HG03439 (cell line): ENCODE measurements at regions not wholly inside any gene's neighbourhood (a gene's known extent, or its start where the extent isn't known, plus 50 kb on each side); places are given as distances from the start of the nearest gene placed in this dataset.
"Not testable (repeated sequence)": the region's sequence is repeated elsewhere in the genome, so short reads cannot be mapped to it uniquely, and the experiment has no call there.

ENCODE experiments used
- ATAC-seq: cut with Tn5 transposase; IDR thresholded peaks from one replicate; pipeline ENCODE4 v1.9.1; 2021; ENCODE audit warnings: mild to moderate bottlenecking, moderate library complexity; ENCODE audit not compliant: unreplicated experiment

DNA sequence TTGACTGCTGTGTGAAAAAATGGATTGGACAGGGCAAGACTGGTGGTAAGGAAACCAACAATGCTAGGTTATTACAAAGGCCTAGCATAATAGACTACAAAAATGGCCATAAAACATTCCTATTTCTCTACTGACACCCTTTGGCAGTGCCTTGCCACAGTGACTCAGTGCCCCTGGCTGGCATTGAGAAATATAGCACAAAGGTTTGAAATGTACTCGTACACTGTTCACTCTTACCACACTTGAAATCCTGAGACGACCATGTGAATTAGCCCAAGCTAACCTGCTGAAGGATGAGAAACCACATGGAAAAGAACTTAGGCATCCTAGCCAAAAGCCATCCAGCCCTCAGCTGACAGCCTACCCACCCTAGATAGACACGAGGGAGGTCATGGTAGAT lies 149.8 kb upstream of the PALMD start:
- no peak for ATAC-seq

GRCh38 chr1:99497690-99498089 lies 148.2 kb upstream of the PALMD start:
- no peak for ATAC-seq

DNA sequence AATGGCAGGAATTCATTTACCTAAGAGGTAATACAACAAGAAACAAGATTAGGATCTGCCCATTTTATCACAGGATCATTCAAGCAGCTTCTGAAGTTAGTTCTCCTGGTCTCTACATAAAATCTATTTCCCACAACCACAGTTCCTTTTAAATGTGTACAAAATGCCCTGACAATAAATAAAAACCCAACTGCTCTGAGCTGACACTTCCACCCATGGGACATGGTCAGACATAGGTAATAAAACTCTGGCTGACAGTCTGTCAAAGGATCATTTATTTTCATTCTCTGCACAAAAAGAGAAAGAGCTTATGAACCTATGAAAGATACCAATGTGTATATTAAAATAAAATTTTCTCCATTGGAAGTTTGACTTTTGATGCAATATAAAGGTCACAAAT lies 145.4 kb upstream of the PALMD start:
- ATAC-seq, result no peak

- ATAC-seq, result no peak
Observed at GRCh38 chr1:99501871-99502270, 144.0 kb upstream of the PALMD start.

DNA sequence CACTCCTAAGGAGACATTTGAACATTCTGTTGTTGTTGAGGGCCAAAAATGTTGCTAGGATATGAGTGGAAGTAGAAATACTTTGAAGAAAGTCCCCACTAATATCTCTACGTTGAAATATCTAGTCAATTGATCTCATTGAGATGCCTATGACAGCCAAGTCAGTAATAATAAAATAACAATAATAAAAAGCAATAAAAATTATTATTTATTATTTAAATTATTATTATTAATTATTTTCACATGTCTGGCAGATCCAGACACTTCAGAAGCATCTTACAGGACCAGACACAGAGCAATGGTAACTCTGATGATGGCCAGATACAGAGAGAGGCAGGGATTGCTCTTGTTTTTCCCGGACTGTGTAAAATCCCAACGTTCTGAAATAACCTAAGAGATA lies 143.5 kb upstream of the PALMD start:
- ATAC-seq, result no peak

- no peak for ATAC-seq
Observed at GRCh38 chr1:99503276-99503747, 142.6 kb upstream of the PALMD start.

DNA sequence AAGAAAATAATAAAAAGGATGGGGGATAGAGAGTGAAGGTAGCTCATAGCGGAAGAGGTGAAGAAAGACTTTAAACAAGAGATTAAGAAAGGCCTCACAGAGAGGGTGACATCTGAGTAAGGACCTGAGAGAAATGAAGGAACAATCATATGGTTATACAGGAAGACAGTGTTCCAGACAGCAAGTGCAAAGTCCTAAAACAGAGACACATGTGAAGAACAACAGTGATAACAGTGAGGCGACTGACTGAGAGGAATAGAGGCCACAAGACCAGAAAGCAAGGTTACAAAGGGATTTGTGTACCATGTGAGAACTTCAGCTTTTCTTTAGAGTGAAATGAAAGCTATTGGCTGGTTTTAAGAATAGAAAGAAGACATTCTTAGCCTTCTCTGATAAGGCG lies 141.6 kb upstream of the PALMD start:
- ATAC-seq, result no peak

GRCh38 chr1:99506631-99507030 lies 139.3 kb upstream of the PALMD start:
- no peak for ATAC-seq

DNA sequence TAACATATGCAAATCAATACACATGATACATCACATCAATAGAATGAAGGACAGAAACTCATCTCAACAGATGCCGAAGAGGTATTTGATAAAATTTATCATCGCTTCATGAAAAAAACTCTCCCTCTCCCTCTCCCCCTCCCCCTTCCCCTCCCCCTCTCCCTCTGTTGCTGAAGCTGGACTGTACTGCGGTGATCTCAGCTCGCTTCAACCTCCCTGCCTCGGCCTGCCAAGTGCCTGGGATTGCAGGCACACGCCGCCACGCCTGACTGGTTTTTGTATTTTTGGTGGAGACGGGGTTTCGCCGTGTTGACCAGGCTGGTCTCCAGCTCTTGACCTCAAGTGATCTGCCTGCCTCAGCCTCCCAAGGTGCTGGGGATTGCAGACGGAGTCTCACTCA lies 138.5 kb upstream of the PALMD start:
- ATAC-seq, result not testable (repeated sequence)

GRCh38 chr1:99507906-99508732 lies 137.8 kb upstream of the PALMD start:
- no peak for ATAC-seq

DNA sequence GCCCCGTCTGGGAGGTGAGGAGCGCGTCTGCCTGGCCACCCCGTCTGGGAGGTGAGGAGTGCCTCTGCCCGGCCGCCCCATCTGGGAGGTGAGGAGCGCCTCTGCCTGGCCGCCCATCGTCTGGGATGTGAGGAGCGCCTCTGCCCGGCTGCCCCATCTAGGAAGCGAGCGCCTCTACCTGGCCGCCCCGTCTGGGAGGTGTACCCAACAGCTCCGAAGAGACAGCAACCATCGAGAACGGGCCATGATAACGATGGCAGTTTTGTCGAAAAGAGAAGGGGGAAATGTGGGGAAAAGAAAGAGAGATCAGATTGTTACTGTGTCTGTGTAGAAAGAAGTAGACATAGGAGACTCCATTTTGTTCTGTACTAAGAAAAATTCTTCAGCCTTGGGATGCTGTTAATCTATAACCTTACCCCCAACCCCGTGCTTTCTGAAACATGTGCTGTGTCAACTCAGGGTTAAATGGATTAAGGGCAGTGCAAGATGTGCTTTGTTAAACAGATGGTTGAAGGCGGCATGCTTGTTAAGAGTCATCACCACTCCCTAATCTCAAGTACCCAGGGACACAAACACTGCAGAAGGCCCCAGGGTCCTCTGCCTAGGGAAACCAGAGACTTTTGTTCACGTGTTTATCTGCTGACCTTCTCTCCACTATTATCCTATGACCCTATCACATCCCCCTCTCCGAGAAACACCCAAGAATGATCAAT lies 137.0 kb upstream of the PALMD start:
- not testable (repeated sequence) for ATAC-seq

GRCh38 chr1:99514823-99515552 lies 130.9 kb upstream of the PALMD start:
- not testable (repeated sequence) for ATAC-seq

DNA sequence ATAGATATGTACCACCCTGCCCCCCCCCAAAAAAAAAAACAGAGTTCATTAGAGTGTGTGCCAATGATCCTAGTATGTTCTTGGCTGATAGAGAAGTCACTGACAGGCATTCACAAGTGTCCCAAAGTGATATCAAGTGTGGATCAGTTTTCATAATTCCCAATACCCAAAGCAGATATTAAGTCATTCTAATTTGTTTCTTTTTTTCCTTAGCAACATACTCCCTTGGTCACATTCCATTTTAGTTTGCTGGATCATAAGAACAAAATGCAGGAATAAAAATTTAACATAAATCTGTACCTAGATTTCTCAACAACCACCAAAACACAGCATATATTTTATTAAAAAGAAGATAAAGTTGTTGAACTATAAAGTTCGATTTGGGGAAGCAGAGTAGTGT lies 129.8 kb upstream of the PALMD start:
- ATAC-seq, result no peak

DNA sequence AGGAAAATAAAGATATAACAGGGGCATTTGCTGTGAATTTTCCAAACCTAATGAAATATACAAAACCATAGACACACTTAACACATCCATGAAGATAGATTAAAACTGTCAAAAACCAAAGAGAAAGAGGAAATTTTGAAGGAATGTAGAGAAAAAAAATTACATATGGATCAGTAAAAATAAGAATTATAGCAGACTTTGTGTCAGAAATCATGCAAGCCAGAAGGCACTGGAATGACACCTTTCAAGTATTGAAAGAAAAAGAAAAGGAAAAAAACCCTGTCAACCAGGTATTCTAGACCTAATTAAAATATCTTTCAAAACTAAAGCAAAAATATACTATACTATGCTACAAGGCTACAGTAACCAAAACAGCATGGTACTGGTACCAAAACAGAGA lies 125.8 kb upstream of the PALMD start:
- no peak for ATAC-seq

- ATAC-seq, result no peak
Observed at GRCh38 chr1:99525331-99525730, 120.6 kb upstream of the PALMD start.

DNA sequence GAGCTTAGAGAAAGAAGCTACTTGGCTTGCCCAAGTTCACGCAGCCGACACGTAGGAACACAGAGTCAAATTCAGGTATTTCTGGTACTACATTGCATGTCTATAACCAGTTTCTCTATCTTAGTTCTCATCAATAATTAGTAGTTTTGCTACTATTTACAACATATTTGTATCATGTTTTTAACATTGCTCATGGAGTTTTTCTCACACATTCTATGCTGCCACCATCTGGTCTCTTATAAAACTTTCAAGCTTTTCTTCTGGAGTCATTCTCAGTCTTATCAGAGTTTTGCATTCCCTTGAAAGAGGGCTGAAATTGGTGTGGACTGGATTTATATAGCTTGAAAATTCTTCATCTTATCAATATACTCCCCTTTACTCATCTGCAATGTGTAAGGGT lies 118.8 kb upstream of the PALMD start:
- no peak for ATAC-seq

GRCh38 chr1:99527545-99527944 lies 118.4 kb upstream of the PALMD start:
- no peak for ATAC-seq

GRCh38 chr1:99529002-99529401 lies 116.9 kb upstream of the PALMD start:
- ATAC-seq, result no peak

- no peak for ATAC-seq
Observed at GRCh38 chr1:99531578-99532275, 114.2 kb upstream of the PALMD start.

- ATAC-seq, result no peak
Observed at GRCh38 chr1:99532276-99532580, 113.7 kb upstream of the PALMD start.
